PFSK-1 (cell line): ENCODE measurements at regions not wholly inside any gene's neighbourhood (a gene's known extent, or its start where the extent isn't known, plus 50 kb on each side); places are given as distances from the start of the nearest gene placed in this dataset.

Experiments
- FOXP2 ChIP-seq: optimal IDR thresholded peaks from 2 replicates; pipeline ENCODE3; 2011; ENCODE audit warnings: borderline replicate concordance, control low read depth, inconsistent platforms; ENCODE audit not compliant: insufficient read depth; ENCODE audit errors: extremely low read length, extremely low read depth
- POLR2AphosphoS5 ChIP-seq: IDR thresholded peaks from 2 replicates; pipeline ENCODE4 v1.6.1; 2012; ENCODE audit warnings: low read depth, mild to moderate bottlenecking, control low read depth, low read length, moderate library complexity
- TAF1 ChIP-seq: IDR thresholded peaks from 2 replicates; pipeline ENCODE4 v1.6.1; 2012; ENCODE audit warnings: low read length, control low read depth, borderline replicate concordance; ENCODE audit not compliant: insufficient read depth
- TF ChIP-seq, protein P1 (sequence below), 2 experiments: IDR thresholded peaks; 2 replicates each; pipeline versions ENCODE4 v1.6.1 to v1.8.0; 2011 to 2012; ENCODE audit warnings: low read depth in 2 of 2, low read length in 2 of 2, control low read depth in 1 of 2, inconsistent platforms in 1 of 2, mild to moderate bottlenecking in 1 of 2, moderate library complexity in 1 of 2; ENCODE audit not compliant: insufficient read depth in 1 of 2

GRCh38 chr7:25753837-25754236 lies 398.2 kb upstream of the NFE2L3 start:
- TF ChIP-seq, protein P1, sequence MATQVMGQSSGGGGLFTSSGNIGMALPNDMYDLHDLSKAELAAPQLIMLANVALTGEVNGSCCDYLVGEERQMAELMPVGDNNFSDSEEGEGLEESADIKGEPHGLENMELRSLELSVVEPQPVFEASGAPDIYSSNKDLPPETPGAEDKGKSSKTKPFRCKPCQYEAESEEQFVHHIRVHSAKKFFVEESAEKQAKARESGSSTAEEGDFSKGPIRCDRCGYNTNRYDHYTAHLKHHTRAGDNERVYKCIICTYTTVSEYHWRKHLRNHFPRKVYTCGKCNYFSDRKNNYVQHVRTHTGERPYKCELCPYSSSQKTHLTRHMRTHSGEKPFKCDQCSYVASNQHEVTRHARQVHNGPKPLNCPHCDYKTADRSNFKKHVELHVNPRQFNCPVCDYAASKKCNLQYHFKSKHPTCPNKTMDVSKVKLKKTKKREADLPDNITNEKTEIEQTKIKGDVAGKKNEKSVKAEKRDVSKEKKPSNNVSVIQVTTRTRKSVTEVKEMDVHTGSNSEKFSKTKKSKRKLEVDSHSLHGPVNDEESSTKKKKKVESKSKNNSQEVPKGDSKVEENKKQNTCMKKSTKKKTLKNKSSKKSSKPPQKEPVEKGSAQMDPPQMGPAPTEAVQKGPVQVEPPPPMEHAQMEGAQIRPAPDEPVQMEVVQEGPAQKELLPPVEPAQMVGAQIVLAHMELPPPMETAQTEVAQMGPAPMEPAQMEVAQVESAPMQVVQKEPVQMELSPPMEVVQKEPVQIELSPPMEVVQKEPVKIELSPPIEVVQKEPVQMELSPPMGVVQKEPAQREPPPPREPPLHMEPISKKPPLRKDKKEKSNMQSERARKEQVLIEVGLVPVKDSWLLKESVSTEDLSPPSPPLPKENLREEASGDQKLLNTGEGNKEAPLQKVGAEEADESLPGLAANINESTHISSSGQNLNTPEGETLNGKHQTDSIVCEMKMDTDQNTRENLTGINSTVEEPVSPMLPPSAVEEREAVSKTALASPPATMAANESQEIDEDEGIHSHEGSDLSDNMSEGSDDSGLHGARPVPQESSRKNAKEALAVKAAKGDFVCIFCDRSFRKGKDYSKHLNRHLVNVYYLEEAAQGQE (IDR thresholded peaks at IDR 0.05; ENCODE audit: insufficient read depth in 1 of 2, low read depth in 2 of 2, low read length in 2 of 2), result no peak
- no peak for TF ChIP-seq POLR2AphosphoS5
- TF ChIP-seq TAF1, result no peak
- TF ChIP-seq FOXP2, result no peak
